GM19467 (cell line): ENCODE measurements at regions not wholly inside any gene's neighbourhood (a gene's known extent, or its start where the extent isn't known, plus 50 kb on each side); places are given as distances from the start of the nearest gene placed in this dataset.
"Not testable (repeated sequence)": the region's sequence is repeated elsewhere in the genome, so short reads cannot be mapped to it uniquely, and the experiment has no call there.

Experiments
- ATAC-seq: cut with Tn5 transposase; IDR thresholded peaks from one replicate; pipeline ENCODE4 v1.9.1; 2021; ENCODE audit warnings: mild to moderate bottlenecking, moderate library complexity; ENCODE audit not compliant: unreplicated experiment

DNA sequence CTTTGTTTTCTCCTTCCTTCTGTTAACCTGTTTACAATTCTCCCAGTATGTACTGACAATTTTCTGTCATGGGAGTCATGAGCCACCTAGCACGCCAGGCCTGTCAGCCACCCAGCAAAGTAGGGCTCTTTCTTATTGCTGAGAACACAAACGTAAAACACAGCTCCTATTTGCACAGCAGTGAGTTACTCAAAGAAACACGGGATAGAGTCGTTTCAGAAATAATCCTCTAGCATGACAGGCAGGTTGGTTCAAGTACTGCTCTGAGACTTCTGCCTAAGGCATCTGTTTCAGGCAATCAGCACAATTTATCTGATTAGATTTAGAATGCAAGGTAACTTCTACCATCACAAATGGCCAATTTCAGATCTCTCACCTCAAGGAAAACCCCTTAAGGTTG, 88.8 kb downstream of the CD24 start:
- no peak for ATAC-seq

DNA sequence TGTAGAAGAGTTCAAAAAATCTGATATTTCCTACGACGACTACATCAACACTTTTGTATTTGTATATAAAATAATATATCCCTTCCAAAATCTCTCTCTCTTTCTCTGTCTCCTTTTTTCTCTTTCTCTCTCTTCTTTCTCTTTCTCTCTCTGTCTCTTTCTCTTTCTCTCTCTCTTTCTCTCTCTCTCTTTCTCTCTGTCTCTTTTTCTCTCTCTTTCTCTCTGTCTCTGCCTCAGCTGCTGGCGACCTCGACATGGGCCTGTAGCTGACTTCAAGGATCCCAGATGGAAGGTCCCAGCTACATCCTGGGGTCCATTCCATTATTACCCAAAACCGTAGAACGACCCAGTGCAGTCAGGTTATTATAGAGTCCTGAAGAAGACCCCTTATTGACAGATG, 90.0 kb downstream of the CD24 start:
- ATAC-seq, result no peak

DNA sequence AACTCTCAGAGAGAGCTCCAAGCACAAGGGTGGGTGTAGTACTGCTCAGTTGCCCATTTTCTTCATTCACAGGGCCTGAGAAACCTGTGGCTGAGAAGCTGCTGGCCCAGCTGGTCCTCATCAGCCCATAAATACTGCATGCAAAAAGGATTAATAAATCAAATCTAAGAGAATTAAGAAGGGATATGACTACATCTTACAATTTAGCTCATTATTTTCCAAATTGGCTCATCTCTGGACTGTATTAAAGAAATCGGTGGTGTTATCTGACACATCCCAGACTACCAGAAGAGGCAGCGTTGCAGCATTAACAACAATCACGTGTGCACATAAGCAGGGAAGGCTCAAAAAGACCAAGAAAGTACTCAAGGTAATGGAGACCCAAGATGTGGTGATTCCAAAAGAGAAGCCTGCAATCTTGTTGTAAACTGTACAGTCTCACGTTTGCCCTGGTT, 90.7 kb downstream of the CD24 start:
- ATAC-seq, result no peak

DNA sequence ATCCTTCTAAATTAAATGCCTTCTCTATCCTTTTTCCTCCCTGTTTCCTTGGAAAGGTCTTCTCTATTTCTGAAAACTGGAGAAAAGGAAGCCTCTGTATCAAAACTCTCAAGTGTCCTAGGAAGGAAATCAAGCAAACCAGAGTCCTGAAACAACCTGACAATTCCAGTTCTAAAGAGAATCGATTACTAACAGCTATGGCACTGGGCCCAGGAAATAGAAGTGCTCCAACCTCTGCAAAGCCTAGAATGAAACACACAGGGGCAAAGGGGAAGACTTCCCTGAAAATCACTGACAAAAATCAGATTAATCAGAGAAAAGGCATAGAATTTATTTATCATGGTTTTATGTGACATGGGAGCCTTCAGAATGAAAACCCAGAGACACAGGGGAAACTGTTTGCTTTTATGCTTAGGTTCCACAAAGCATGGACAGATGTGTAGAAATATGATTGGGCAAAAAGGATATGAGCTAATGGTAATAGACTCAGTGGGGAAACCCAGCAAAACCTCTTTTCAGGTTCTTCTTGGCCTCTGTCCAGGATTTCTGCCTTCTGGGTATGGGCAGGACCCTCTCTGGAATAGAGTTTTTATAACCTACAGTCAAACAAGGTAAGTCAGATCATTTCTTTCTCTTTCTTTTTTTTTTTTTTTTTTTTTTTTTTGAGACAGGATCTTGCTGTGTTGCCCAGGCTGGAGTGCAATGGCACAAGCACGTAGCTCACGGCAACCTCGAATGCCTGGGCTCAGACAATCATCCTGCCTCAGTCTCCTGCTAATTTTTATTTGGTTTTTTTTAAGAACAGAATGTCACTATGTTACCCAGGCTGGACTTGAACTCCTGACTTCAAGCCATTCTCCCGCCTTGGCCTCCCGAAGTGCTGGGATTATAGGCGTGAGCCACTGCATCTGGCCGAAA, 91.7 kb downstream of the CD24 start:
- ATAC-seq, result no peak

- ATAC-seq, result no peak
Observed at GRCh38 chr6:106882138-106882537, 92.4 kb downstream of the CD24 start.

GRCh38 chr6:106880952-106881351, 93.6 kb downstream of the CD24 start:
- ATAC-seq, result no peak

GRCh38 chr6:106875782-106876321, 98.7 kb downstream of the CD24 start:
- ATAC-seq, result no peak

DNA sequence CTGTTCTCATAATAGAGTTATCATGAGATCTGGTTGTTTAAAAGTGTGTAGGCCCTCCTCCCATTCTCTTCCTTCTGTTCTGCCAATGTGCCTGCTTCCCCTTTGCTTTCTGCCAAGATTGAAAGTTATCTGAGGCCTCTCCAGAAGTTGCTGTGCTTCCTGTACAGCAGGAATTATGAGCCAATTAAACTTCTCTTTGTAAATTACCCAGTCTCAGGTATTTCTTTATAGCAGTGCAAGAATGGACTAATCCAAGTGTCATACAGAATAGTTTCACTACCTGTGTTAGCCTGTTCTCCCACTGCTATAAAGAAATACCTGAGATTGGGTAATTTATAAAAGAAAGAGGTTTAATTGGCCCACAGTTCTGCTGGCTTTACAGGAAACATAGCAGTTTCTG, 100.0 kb downstream of the CD24 start:
- ATAC-seq, result no peak

DNA sequence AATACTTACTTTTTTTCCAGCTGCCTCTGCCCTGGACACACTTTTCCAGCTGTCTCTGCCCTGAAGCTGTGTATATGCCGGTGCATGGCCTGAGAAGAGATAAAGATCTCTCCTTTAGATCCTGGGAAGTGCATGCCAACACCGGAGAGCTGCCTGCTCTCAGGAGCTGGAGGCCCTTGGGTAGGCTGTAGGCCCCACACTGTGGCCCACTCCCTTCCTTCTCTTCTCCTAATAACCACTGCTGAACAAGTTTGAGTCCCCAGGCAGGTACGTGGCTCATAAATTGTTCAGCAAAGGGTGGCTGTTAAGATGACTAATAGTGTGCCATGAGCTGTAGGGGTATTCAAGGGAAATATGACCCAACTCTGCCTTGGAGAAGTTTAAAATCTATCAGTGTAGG, 102.5 kb downstream of the CD24 start:
- ATAC-seq, result no peak

DNA sequence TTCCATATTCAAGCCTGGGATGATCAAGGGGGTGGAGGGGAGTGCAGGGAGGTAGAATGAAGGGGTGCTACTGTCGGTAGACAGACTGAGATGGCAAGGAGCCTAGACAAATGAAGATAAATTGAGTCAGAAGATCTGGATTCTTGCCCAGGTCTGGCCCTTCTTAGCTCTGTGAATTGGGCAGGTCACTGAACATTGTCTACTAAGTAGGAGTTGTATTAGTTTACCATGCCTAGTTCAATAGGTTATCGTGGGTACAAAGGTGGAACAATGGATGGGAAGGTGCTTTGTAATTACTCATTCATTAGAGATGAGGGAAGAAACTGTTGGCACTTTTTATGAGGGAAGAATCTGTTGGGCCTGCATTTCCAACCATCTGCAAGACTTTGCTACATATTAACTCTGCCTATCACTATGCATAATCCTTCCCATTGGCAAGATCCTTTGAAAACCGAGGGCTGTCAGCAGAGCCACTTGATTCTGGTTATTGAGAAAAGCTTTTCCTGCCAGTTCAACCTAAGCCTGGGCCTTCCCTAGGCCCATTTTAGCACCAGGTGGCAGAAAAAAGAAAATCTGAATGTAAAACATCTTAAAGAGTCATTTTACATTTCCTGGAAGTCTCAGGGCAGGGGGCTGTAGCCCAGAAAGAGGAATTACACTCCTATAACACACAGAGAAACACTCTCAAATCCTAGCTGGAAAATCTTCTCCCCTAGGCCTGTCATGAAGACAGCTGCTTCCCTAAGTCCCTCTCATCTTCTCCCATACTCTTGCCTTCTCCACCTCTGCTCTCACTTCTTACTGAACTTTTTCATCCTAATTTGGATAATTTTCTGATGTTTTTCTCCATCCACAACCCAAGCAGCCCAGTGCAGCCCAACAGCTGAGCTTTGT, 103.5 kb downstream of the CD24 start:
- no peak for ATAC-seq

- no peak for ATAC-seq
Observed at GRCh38 chr6:106870069-106870468, 104.5 kb downstream of the CD24 start.

DNA sequence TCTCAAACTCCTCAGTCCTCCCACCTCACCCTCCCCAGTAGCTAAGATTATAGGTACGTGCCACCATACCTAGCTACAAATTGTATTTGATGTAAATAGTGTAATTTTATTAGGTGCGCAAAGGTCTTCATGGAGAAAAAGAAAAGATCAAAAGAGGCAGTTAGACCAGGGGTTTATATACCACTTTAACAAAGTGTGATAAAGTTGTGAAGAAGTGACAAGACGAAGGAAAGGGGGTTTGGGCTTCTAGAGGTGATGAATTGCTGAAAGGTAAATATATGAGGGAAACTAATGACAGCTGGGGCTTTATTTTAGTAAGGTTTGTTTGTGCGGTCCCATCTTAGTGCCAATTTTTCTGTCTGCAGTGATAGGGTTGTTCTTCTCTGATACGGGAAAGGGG, 105.3 kb downstream of the CD24 start:
- ATAC-seq, result no peak

DNA sequence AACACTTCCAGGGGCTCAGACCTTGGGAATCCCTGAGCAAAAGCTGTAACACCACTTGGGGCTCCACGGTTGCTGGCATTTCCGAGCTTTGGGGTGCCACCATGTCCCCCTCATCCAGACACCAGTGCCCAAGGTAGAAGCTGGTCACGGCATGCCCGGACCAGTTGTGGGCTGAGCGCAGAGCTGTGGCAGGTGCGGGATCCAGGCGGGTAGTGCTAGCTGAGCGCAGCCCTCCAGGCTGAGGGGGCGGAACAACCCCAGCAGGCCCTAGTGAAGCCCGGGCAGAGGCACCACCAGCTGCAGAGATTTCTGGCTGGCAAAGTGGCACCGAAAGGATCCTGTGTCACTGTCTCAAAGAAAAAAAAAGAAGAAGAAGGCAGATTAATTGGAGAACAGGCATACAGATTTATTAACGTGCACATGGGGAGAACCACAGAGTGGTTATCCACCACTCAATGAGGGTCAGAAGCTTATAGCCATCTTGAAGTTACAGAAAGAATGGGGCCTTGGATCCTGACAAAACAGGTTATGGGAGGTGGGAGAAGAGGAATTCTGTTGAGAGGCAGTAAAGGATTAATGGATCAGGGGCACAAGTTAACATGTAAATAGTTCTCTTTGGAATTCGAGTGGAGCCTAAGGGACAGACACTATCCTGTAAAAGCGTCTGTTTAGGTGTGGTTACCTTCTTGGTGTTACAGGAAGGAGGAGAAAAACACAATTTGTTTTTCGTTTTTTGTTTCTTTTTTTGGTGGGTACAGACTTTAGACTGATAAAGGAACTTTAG, 107.5 kb downstream of the CD24 start:
- ATAC-seq, result no peak

DNA sequence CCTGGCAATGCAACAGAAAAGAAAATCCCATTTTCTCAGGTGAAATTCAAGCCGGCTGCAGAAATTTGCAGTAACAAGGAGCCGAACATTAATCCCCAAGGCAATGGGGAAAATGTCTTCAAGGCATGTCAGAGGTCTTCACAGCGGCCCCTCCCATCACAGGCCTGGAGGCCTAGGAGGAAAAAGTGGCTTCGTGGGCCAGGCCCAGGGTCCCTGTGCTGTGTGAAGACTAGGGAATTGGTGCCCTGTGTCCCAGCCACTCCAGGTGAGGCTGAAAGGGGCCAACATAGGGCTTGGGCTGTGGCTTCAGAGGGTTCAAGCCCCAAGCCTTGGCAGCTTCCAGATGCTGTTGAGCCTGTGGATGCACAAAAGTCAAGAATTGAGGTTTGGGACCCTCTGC, 111.7 kb downstream of the CD24 start:
- no peak for ATAC-seq

GRCh38 chr6:106860940-106861339, 113.6 kb downstream of the CD24 start:
- ATAC-seq, result no peak

DNA sequence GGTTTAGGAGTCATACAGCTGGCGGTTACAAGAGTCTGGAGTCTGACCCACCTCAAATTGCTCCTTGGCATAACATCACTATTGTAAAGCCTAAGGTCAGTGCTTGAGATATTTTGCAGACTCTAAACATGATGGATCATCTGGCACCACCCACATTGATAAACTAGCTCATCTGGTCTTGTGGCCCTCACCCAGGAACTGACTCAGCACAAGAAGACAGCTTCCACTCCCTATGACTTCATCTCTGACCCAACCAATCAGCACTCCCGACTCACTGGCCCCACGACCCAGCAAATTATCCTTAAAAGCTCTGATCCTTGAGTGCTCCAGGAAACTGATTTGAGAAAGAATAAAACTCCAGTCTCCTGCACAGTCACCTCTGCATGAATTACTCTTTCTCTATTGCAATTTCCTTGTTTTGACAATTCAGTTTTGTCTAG, 115.9 kb downstream of the CD24 start:
- ATAC-seq, result no peak

DNA sequence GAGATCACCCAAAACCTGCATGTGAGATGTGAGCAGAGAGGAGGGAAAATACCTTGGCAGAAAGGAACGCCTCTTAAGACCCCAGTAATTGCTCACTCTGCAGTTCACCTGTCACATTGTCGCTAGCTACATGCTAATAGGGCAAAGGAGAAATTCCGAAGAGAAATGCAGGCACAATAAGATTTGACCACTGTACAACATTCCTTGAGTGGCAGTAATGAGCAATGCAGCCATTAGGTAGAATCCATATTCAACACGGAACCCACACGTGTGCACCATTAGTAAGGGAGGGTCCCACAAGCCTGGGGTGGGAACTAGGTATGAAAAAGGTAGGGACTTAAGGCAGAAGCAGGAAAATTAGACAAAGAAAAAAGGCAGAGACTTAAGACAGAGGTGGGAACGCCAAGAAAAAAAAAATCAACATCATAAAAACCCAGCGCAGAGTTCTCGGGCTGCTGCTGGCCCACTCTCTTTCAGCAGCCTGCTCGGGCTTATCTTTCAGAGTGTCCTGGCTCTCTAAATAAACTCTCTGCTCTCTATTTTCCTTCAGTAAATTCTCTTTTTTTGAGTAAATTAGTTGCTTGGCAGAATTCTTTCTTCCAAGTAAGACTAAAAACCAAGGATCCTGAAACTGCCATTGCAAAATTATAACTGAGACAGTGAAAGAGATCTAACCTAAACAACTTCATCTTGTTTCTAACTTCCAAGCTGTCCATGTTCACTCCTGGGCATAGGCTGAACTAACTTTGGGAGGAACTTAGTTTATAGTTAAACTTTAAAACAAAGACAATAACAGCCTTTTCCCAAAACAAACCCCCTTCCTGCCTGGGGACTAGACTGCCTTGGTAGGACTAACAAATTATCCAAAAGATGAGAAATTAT, 116.5 kb downstream of the CD24 start:
- ATAC-seq, result no peak

GRCh38 chr6:106857310-106857709, 117.2 kb downstream of the CD24 start:
- not testable (repeated sequence) for ATAC-seq

DNA sequence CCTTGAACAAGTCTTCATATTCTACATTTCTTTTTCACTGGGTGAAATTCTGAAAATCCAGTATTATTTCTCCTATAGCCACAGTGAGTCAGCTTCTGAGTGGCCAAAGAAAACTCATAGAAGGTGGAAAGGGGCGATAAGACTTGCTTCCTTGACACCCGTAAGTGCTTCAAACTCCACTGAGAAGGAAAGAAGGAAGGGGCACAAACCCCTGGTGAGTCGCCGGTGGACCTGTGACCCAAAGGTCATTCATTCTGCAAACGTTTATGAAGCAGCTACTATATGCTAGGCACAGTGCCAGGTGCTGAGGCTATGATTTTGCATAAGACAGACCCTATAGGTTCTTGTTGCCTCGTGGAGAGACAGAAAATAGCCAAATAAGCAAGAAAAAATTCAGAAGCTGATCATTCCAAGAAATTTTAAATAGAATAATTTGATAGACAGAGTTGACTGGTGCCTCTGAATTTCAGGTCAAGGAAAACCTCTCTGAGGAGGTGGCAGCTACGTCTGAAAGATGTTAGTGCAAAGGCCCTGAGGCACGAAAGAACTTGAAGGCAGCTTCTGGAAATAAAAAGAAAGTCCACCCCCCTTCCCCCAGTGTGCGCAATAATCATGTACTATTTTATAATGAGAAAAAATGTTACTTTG, 118.2 kb downstream of the CD24 start:
- ATAC-seq, result no peak
